ENCODE measurements at regions not wholly inside any gene's neighbourhood (a gene's known extent, or its start where the extent isn't known, plus 50 kb on each side); places are given as distances from the start of the nearest gene placed in this dataset.

- DNase-seq: no peak
Observed at GRCh38 chr3:161555320-161555719, 58.7 kb downstream of the OTOL1 start.

GRCh38 chr3:161556533-161556932 is 59.9 kb downstream of the OTOL1 start:
- no peak for DNase-seq

- no peak for DNase-seq
Observed at GRCh38 chr3:161556941-161557340, 60.3 kb downstream of the OTOL1 start.

GRCh38 chr3:161557445-161558150 is 61.0 kb downstream of the OTOL1 start:
- no peak for DNase-seq

GRCh38 chr3:161558236-161558635 is 61.6 kb downstream of the OTOL1 start:
- peak in 2 of 56 donors; percentile 2 to 10 for DNase-seq

- peak in 13 of 56 donors; percentile 1 to 48 (median 7) for DNase-seq
Observed at GRCh38 chr3:161559177-161559998, 62.8 kb downstream of the OTOL1 start.

GRCh38 chr3:161560008-161560637 is 63.5 kb downstream of the OTOL1 start:
- DNase-seq: peak in 43 of 56 donors; percentile 1 to 72 (median 29)

- no peak for DNase-seq
Observed at GRCh38 chr3:161567577-161568361, 71.2 kb downstream of the OTOL1 start.

- DNase-seq: no peak
Observed at GRCh38 chr3:161568671-161569070, 72.1 kb downstream of the OTOL1 start.

- DNase-seq: no peak
Observed at GRCh38 chr3:161571951-161572350, 75.3 kb downstream of the OTOL1 start.

GRCh38 chr3:161573136-161573535 is 76.5 kb downstream of the OTOL1 start:
- no peak for DNase-seq

GRCh38 chr3:161575901-161576300 is 79.3 kb downstream of the OTOL1 start:
- no peak for DNase-seq

GRCh38 chr3:161576311-161576710 is 79.7 kb downstream of the OTOL1 start:
- DNase-seq: no peak

GRCh38 chr3:161576714-161577510 is 80.3 kb downstream of the OTOL1 start:
- DNase-seq: no peak

- no peak for DNase-seq
Observed at GRCh38 chr3:161577662-161578061, 81.1 kb downstream of the OTOL1 start.

GRCh38 chr3:161579395-161580126 is 83.0 kb downstream of the OTOL1 start:
- no peak for DNase-seq

- DNase-seq: no peak
Observed at GRCh38 chr3:161585922-161586321, 89.3 kb downstream of the OTOL1 start.

- no peak for DNase-seq
Observed at GRCh38 chr3:161586556-161587235, 90.1 kb downstream of the OTOL1 start.

- DNase-seq: no peak
Observed at GRCh38 chr3:161598639-161599038, 102.0 kb downstream of the OTOL1 start.

Measured in nucleus accumbens (tissue), 56 donors.